ENCODE measurements at regions not wholly inside any gene's neighbourhood (a gene's known extent, or its start where the extent isn't known, plus 50 kb on each side); places are given as distances from the start of the nearest gene placed in this dataset.

- TF ChIP-seq CTCF (IDR thresholded peaks at IDR 0.05 in 4 of 5, conservative IDR thresholded peaks at IDR 0.05 in 1 of 5) (no peak), POLR2A (IDR thresholded peaks at IDR 0.05) (peak; percentile 42 to 47)
Observed at GRCh38 chr22:46044621-46045458, 67.9 kb upstream of the WNT7B start.
